ENCODE measurements at regions not wholly inside any gene's neighbourhood (a gene's known extent, or its start where the extent isn't known, plus 50 kb on each side); places are given as distances from the start of the nearest gene placed in this dataset.
"Not testable (repeated sequence)": the region's sequence is repeated elsewhere in the genome, so short reads cannot be mapped to it uniquely, and the experiment has no call there.

GRCh38 chr1:117707371-117707770, 101.5 kb downstream of the TENT5C start:
- DNase-seq (ENCODE audit: low read depth) = no peak

DNA sequence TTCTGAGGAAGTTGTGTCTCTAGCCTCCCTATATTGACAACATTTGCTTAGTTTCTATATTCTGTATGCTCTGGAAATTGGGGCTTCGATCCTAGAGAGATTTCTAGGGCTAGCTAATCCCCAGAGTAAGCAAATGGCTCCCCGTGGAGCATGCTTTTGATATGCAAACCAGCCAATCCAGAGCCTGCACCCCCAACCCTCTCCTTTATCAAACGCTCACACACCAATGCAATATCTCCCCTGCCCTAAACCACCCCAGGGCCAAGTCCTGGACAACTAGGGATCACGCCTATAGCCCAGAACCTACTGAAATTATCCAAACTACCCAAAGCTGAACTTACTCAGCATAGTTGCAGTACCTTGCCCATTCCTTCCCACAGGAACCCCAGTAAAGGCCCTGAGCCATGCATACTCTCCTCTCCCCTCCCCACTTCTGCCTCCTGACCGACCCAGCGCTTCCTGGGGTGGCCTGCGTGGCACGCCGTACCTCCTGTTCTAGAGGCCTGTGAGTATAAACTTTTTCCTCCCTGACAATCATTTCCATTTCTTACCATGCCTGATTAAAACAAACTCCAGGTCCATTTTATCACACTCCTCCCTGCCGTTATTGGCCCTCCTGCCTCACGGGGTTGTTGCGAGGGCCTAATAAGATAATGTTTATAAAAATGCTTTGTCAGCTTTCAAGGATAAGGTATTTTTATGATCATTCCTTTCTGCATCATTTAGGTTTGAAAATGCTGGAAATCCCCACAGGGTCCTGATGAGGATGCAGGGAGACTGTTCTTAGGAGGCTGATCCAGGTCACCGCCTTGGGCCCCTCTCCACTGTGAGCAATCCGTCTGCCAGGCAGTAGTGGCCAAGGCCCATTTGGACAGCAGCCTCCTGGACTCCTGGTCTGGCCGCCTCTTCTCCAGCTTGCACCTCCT, 102.7 kb downstream of the TENT5C start:
- DNase-seq (ENCODE audit: low read depth) = no peak

GRCh38 chr1:117709249-117709691, 103.4 kb downstream of the TENT5C start:
- DNase-seq (ENCODE audit: low read depth) = no peak

DNA sequence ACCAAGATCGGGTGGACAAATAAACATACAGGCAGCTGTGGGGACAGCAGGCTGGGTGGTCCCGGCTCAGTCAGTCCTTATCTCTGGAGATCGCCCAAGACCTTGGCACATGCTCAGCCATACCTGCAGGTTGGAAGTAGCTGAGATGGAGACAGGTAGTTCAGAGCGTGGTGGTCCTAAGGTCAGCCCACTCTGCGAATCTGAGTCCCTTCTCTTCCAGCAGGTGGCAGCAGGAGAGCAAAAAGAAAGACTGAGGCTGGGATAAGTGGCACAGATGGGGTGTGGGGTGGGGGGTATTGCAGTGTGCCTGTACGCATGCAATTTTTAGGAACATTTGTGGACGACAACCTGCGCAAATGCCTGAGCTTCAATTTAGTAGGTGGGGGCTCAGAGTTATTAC, 104.9 kb downstream of the TENT5C start:
- DNase-seq (ENCODE audit: low read depth) = no peak

DNA sequence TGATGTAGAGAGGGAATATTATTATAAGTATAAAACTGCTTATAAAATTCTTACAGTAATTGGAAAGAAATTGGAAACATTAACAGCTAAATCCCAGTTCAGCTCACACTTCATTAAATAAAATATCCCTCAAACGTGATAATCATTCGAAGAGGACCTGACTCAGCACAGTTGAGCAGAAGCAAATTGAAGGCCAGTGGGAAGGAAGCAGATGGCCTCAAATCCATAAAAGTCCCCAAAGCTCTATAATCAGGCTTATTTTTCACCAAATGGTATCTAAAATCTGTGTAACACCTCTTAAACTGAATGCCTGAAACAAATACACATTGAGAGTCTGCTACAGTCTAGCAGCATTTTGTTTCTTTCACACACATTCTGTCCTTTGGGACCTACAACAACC, 106.8 kb downstream of the TENT5C start:
- DNase-seq (ENCODE audit: low read depth) = no peak

- DNase-seq (ENCODE audit: low read depth) = no peak
Measured at GRCh38 chr1:117714546-117714945, 108.7 kb downstream of the TENT5C start.

GRCh38 chr1:117716030-117716429, 110.2 kb downstream of the TENT5C start:
- DNase-seq (ENCODE audit: low read depth) = not testable (repeated sequence)

- DNase-seq (ENCODE audit: low read depth) = not testable (repeated sequence)
Measured at GRCh38 chr1:117717980-117718379, 112.1 kb downstream of the TENT5C start.

- not testable (repeated sequence) for DNase-seq (ENCODE audit: low read depth)
Measured at GRCh38 chr1:117718596-117718995, 112.7 kb downstream of the TENT5C start.

DNA sequence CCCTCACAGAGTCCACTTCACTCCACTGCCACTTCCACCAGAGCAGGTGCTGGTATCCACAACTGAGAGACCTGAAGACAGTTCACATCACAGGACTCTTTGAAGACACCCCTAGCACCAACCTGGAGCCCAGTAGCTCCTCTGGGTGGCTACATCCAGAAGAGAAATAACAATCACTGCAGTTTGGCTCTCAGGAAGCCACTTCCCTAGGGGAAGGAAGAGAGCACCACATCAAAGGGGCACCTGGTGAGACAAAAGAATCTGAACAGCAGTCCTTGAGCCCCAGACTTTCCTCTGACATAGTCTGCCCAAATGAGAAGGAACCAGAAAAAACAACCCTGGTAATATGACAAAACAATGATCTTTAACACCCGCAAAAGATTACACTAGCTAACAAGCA, 113.2 kb downstream of the TENT5C start:
- no peak for DNase-seq (ENCODE audit: low read depth)

DNA sequence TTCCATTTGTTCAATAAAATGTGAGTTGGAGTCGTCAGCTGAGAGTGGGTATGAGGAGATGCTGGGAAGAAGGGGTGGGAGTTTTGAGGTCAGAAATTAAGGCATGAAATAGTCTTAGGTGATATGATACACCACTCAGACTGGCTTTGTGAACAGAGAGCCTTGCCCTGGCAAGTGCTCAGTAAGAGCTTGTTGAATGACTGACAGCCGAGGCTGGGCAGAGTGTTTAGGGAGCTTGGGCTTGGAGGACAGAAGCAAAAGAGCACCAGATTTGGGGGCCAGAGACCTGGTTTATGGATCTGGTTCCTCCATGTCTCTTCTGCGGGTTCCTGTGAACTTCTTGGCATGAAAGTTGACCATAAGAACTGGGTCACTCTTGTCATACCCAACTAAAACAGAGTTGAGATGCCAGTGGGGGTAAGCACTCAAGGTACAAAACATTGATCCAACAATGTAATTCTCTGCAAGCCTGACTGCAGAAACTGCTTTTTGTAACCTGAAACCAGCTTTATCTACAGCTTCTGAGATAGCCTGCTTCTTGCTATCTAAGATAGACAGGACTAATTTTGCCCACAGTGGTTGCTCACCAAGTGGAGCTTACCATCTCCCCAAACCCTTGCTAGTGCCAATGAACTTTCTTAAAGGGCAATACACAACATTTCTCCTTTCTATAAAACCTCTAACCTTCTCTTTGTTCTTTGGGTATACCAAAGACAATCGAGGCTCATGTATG, 126.4 kb downstream of the TENT5C start:
- no peak for DNase-seq (ENCODE audit: low read depth)

- DNase-seq (ENCODE audit: low read depth) = no peak
Measured at GRCh38 chr1:117732956-117733355, 127.1 kb downstream of the TENT5C start.

DNA sequence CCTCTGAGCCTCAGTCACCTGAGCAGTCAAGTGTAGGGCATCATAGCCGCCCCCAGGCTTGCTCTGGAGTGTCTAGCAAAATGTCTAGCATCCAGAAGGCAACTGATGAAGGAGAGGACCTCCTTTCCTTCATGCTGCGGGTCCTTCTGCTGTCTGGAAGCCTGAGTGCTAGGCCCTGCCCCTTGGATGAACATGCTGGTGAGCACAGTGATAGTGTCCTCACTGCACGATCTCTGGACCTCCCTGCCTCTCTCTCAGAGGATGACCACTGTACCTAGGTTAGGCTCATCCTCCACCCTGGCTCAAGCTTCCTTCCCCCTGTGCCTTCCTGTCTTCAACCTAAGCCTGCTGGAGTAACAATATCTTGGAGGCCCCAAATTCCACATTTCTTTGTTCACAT, 128.6 kb downstream of the TENT5C start:
- no peak for DNase-seq (ENCODE audit: low read depth)

GRCh38 chr1:117735045-117735992, 129.5 kb downstream of the TENT5C start:
- no peak for DNase-seq (ENCODE audit: low read depth)

DNA sequence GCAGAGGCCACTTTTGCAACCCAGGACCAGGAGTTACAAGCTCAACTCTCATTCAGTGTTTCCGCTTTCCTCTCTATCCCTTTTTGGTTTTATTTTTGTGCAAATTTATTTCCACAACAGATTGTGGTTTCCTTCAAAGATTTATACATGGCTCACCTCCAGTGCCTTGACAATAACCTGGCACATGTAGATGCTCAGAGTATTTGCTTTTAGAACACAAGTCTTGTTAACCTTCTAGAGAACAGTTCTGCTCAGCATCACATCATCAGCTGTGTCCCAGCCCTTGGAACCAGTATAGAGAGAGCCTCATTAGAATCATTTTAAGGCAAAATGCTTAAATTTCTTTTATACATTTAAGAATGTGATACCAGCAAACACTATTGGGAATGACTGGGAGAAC, 133.7 kb downstream of the TENT5C start:
- DNase-seq (ENCODE audit: low read depth) = no peak

GRCh38 chr1:117740496-117740895, 134.6 kb downstream of the TENT5C start:
- no peak for DNase-seq (ENCODE audit: low read depth)

- not testable (repeated sequence) for DNase-seq (ENCODE audit: low read depth)
Measured at GRCh38 chr1:117746565-117746964, 140.7 kb downstream of the TENT5C start.

- DNase-seq (ENCODE audit: low read depth) = no peak
Measured at GRCh38 chr1:117747605-117748004, 141.8 kb downstream of the TENT5C start.

GRCh38 chr1:117751321-117751720, 145.5 kb downstream of the TENT5C start:
- DNase-seq (ENCODE audit: low read depth) = no peak

GRCh38 chr1:117752661-117753060, 146.8 kb downstream of the TENT5C start:
- no peak for DNase-seq (ENCODE audit: low read depth)

DNA sequence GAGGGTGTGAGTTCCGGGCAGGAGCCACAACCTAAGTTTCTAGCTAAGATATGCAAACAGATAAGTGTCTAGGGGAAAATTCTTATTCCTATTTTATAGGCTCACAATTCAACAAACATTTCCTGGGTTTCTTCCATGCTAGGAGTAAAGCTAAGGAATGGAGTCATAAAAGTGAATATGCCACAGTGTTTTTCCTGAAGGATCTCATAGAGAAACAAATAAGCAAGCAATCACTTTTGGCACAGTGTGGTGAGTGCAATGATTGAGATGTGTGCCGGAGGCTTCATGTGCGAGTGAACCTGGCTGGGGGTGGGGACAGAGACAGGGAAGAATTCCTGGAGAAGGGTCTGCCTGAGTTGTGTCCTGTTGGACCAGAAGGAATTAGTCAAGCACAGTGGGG, 147.4 kb downstream of the TENT5C start:
- no peak for DNase-seq (ENCODE audit: low read depth)

DNA sequence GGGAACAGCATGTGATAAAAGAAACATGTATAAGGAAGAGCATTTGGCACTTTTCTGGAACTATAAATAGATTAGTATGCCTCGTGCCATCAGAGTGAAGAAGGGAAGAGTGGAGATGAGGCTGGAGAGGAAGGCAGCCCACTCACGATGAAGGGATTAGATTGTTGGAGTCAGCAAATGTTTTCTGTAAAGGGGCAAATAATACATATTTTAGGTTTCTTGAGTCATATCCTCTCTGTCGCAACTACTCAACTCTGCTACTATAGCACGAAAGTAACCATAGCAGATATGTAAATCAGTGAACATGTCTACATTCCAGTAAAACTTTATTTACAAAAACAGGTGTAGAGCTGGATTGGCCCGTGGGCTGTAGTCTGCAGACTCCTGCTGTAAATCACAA, 147.8 kb downstream of the TENT5C start:
- peak; percentile 69 for DNase-seq (ENCODE audit: low read depth)
